Panc1 (cell line): ENCODE measurements at regions not wholly inside any gene's neighbourhood (a gene's known extent, or its start where the extent isn't known, plus 50 kb on each side); places are given as distances from the start of the nearest gene placed in this dataset.

Experiments
- ATAC-seq: fragments of 200-7000 bp; cut with Tn5 transposase; 2 replicates; pipeline ENCODE4 v1.9.1; 2020; ENCODE audit warnings: mild to moderate bottlenecking, moderate library complexity
- BruUV-seq: library from RNA; stranded (reverse); fragments of 400-500 nt; replicated peaks from 2 replicates; lab custom pipeline; 2021; lab: Mats Ljungman, UMichigan
- CTCF ChIA-PET: fragments of 300-600 bp; sonication (Branson Sonifier 250); formaldehyde crosslinking; loops from one replicate; lab custom pipeline; 2022; ENCODE audit warnings: antibody characterized with exemption; lab: Charles Lee
- POLR2A ChIA-PET: fragments of 300-600 bp; sonication (Branson Sonifier 250); formaldehyde crosslinking; loops from one replicate; lab custom pipeline; 2022; ENCODE audit warnings: antibody characterized with exemption; lab: Charles Lee
- DNase-seq: peaks from one replicate; pipeline ENCODE4 v3.0.0-alpha.2; 2010; ENCODE audit warnings: low read depth, low spot score
- H3K27ac ChIP-seq: 2 replicates; pipeline ENCODE4 v1.5.1; 2011; ENCODE audit warnings: mild to moderate bottlenecking, low read length, inconsistent platforms
- H3K27me3 ChIP-seq: fragments of 200-500 bp; sonication (Bioruptor generic); 2 replicates; pipeline ENCODE4 v1.6.0; 2014; ENCODE audit warnings: low read length, inconsistent platforms; ENCODE audit not compliant: control insufficient read depth, insufficient read depth
- H3K36me3 ChIP-seq: fragments of 200-500 bp; sonication (Bioruptor generic); 2 replicates; pipeline ENCODE4 v1.5.1; 2014; ENCODE audit warnings: inconsistent platforms, mild to moderate bottlenecking, low read length, moderate library complexity; ENCODE audit not compliant: control insufficient read depth, insufficient read depth
- H3K4me1 ChIP-seq: 2 replicates; pipeline ENCODE4 v1.5.1; 2011; ENCODE audit warnings: inconsistent platforms, mild to moderate bottlenecking, low read length, moderate library complexity; ENCODE audit not compliant: control insufficient read depth, insufficient read depth
- H3K4me3 ChIP-seq, 2 experiments: 2 replicates each; pipeline ENCODE4 v1.5.1; 2011 to 2012; ENCODE audit warnings: low read depth in 2 of 2, low read length in 2 of 2, mild to moderate bottlenecking in 2 of 2, inconsistent platforms in 1 of 2, moderate library complexity in 1 of 2
- H3K9me3 ChIP-seq: fragments of 200-500 bp; sonication (Bioruptor generic); 2 replicates; pipeline ENCODE4 v1.5.1; 2014; ENCODE audit warnings: low read depth, mild to moderate bottlenecking, inconsistent platforms, low read length, moderate library complexity; ENCODE audit not compliant: control insufficient read depth, insufficient read depth
- POLR2AphosphoS5 ChIP-seq: IDR thresholded peaks from 2 replicates; pipeline ENCODE4 v1.6.1; 2012; ENCODE audit warnings: mild to moderate bottlenecking, low read depth, low read length, moderate library complexity
- SIN3A ChIP-seq: IDR thresholded peaks from 2 replicates; pipeline ENCODE4 v1.6.1; 2012; ENCODE audit warnings: low read depth, mild to moderate bottlenecking, low read length, moderate library complexity, borderline replicate concordance; ENCODE audit not compliant: insufficient read depth
- TCF7L2 ChIP-seq: IDR thresholded peaks from 2 replicates; pipeline ENCODE4 v1.6.1; 2011; ENCODE audit warnings: mild to moderate bottlenecking, low read depth, low read length, inconsistent platforms
- in situ Hi-C: cut with HindIII; loops from 2 replicates; pipeline ENCODE4 v1.10.0; 2016; ENCODE audit warnings: low sequenced_read_pairs, low pct_unique_long_range_greater_than_20kb
- intact Hi-C: fragments of 100-400 bp; cut with micrococcal nuclease; formaldehyde crosslinking; loops from one replicate; pipeline ENCODE4 v1.10.0; 2022; ENCODE audit not compliant: unreplicated experiment
- TF ChIP-seq, protein P1 (sequence below), 2 experiments: IDR thresholded peaks; 2 replicates each; pipeline ENCODE4 v1.6.1; 2011 to 2012; ENCODE audit warnings: low read depth in 2 of 2, control low read depth in 1 of 2, low read length in 1 of 2, mild to moderate bottlenecking in 1 of 2, moderate library complexity in 1 of 2; ENCODE audit not compliant: insufficient read depth in 1 of 2
- TF ChIP-seq, protein P2 (sequence below): fragments of 450-650 bp; IDR thresholded peaks from 2 replicates; pipeline ENCODE4 v1.5.1; 2017; ENCODE audit warnings: mild to moderate bottlenecking

DNA sequence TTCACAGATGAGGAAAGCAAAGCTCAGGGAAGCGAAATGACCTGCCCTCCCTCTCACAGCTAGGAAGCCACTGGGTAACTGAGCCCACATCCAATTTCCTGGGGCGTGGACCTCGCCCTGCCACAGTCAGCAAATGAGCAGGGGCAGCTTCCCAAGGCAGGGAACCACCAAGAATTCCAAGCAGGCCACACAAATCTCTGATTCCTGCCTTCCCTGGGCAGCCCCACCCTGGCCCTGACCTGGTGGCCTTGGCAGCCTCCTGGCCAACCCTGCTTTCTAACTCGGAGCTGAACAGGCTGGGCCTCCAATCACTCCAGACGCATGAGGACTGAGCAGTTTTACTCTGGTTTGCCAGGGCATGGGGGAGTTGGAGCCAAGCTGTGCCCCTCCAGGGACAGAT is 203.7 kb upstream of the TLE3 start:
- Histone ChIP-seq H3K36me3 (no peaks in the 10 kb centered on the region), H3K4me3 (no peak overlapping the region), H3K27me3 (no peaks in the 10 kb centered on the region), H3K27ac (no peak overlapping the region), H3K4me1 (no peaks in the 10 kb centered on the region), H3K9me3 (peaks cover 7% of the 10 kb centered on the region; the same call in 1 of the 2 replicates)
- TF ChIP-seq SIN3A (no peak), POLR2AphosphoS5 (no peak), TCF7L2 (no peak)
- TF ChIP-seq, protein P1, sequence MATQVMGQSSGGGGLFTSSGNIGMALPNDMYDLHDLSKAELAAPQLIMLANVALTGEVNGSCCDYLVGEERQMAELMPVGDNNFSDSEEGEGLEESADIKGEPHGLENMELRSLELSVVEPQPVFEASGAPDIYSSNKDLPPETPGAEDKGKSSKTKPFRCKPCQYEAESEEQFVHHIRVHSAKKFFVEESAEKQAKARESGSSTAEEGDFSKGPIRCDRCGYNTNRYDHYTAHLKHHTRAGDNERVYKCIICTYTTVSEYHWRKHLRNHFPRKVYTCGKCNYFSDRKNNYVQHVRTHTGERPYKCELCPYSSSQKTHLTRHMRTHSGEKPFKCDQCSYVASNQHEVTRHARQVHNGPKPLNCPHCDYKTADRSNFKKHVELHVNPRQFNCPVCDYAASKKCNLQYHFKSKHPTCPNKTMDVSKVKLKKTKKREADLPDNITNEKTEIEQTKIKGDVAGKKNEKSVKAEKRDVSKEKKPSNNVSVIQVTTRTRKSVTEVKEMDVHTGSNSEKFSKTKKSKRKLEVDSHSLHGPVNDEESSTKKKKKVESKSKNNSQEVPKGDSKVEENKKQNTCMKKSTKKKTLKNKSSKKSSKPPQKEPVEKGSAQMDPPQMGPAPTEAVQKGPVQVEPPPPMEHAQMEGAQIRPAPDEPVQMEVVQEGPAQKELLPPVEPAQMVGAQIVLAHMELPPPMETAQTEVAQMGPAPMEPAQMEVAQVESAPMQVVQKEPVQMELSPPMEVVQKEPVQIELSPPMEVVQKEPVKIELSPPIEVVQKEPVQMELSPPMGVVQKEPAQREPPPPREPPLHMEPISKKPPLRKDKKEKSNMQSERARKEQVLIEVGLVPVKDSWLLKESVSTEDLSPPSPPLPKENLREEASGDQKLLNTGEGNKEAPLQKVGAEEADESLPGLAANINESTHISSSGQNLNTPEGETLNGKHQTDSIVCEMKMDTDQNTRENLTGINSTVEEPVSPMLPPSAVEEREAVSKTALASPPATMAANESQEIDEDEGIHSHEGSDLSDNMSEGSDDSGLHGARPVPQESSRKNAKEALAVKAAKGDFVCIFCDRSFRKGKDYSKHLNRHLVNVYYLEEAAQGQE (IDR thresholded peaks at IDR 0.05; ENCODE audit: insufficient read depth in 1 of 2, low read depth in 2 of 2, low read length in 1 of 2), result no peak
- TF ChIP-seq, protein P2, sequence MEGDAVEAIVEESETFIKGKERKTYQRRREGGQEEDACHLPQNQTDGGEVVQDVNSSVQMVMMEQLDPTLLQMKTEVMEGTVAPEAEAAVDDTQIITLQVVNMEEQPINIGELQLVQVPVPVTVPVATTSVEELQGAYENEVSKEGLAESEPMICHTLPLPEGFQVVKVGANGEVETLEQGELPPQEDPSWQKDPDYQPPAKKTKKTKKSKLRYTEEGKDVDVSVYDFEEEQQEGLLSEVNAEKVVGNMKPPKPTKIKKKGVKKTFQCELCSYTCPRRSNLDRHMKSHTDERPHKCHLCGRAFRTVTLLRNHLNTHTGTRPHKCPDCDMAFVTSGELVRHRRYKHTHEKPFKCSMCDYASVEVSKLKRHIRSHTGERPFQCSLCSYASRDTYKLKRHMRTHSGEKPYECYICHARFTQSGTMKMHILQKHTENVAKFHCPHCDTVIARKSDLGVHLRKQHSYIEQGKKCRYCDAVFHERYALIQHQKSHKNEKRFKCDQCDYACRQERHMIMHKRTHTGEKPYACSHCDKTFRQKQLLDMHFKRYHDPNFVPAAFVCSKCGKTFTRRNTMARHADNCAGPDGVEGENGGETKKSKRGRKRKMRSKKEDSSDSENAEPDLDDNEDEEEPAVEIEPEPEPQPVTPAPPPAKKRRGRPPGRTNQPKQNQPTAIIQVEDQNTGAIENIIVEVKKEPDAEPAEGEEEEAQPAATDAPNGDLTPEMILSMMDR, result no peak
- intact Hi-C loops (no loop called here), in situ Hi-C loops (no loop called here)
- ATAC-seq (no peak), DNase-seq (no peak)
- POLR2A ChIA-PET, result no interaction called here
- BruUV-seq, result no TSS peak
- CTCF ChIA-PET, result no interaction called here

DNA sequence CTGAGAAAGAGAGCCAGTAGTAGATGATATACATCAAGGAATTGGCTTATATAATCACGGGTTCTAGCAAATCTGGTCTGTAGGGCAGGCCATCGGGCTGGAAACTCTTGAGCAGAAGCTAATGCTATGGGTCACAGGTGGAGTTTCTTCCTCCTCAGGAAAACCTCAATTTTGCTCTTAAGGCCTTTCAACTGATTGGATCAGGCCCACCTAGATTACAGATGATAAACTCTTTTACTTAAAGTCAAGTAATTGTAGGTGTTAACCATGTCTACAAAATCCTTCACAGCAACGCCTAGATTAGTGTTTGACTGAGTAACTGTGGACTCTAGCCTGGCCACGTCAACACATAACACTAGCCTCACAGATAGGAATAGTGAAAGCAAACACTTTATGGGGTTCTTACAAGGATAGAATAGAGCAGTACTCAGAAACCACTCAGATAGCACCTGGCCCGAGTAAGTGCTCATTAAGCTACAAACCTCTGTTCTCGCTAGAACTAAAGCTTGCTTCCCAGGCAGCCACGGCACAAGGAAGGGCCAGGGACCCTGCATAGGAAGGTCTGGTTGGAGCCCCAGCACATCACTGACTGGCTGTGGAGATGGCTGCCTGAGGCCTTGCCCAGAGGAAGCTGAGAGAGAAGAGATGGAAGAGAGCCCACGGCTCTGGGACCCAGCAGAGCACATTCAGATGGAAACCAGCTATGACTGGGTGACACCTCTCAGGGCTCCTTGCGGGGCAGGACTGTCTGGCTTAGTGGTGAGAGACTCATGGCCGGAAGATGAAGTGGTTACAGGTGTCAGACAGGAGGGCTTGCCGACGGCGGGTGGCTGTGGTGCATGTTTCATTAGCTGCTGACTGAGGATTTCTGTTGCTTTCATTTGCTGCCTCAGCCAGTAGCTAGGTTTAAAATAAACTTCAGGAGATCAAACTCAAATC is 202.5 kb upstream of the TLE3 start:
- TF ChIP-seq SIN3A (no peak), POLR2AphosphoS5 (no peak), TCF7L2 (no peak)
- TF ChIP-seq, protein P2, result no peak
- TF ChIP-seq, protein P1 (IDR thresholded peaks at IDR 0.05; ENCODE audit: insufficient read depth in 1 of 2, low read depth in 2 of 2, low read length in 1 of 2), result no peak
- H3K27ac ChIP-seq, result no peak overlapping the region
- ATAC-seq (no peak), DNase-seq (no peak)
- intact Hi-C loops (no loop called here), in situ Hi-C loops (no loop called here)
- no TSS peak for BruUV-seq
- CTCF ChIA-PET, result interaction anchor here (0.6 kb wide), 1 partner anchor 9 kb away, joined by 6 read pairs; no protein-coding TSS in a partner anchor
- H3K4me3 ChIP-seq, result no peak overlapping the region
- H3K27me3 ChIP-seq, result no peaks in the 10 kb centered on the region
- peaks cover 5% of the 10 kb centered on the region; the same call in 1 of the 2 replicates for H3K9me3 ChIP-seq
- H3K36me3 ChIP-seq, result no peaks in the 10 kb centered on the region
- H3K4me1 ChIP-seq, result no peaks in the 10 kb centered on the region
- POLR2A ChIA-PET, result interaction anchor here (0.5 kb wide), 1 partner anchor 61 kb away, joined by 3 read pairs; no protein-coding TSS in a partner anchor
